Activated B cell treated with CpG ODN at 0.5 μM for 24 hours (primary cell): ENCODE measurements at regions not wholly inside any gene's neighbourhood (a gene's known extent, or its start where the extent isn't known, plus 50 kb on each side); places are given as distances from the start of the nearest gene placed in this dataset.

ENCODE experiments used
- ATAC-seq: fragments of 200-7000 bp; cut with Tn5 transposase; one replicate; pipeline ENCODE4 v1.10.0; 2021; ENCODE audit warnings: low read depth, mild to moderate bottlenecking, moderate library complexity
- CTCF ChIA-PET: fragments of 350-600 bp; sonication (Branson Sonifier 250); formaldehyde crosslinking; loops from one replicate; lab custom pipeline; 2021; ENCODE audit warnings: antibody characterized with exemption; lab: Charles Lee
- POLR2A ChIA-PET: fragments of 350-600 bp; sonication (Branson Sonifier 250); formaldehyde crosslinking; loops from one replicate; lab custom pipeline; 2021; ENCODE audit warnings: antibody characterized with exemption; lab: Charles Lee
- DNase-seq: peaks from one replicate; pipeline ENCODE4 v3.0.0; 2022
- H3K27ac Mint-ChIP-seq: one replicate; pipeline ENCODE4 v1.8.0; 2020; ENCODE audit warnings: mixed read lengths
- H3K27me3 Mint-ChIP-seq: one replicate; pipeline ENCODE4 v1.8.0; 2021; ENCODE audit warnings: mixed read lengths
- H3K36me3 Mint-ChIP-seq: one replicate; pipeline ENCODE4 v1.8.0; 2021; ENCODE audit warnings: low read depth, mixed read lengths
- H3K4me1 Mint-ChIP-seq: one replicate; pipeline ENCODE4 v1.8.0; 2021; ENCODE audit warnings: mixed read lengths
- H3K4me3 Mint-ChIP-seq: one replicate; pipeline ENCODE4 v1.8.0; 2020; ENCODE audit warnings: mild to moderate bottlenecking, mixed read lengths
- H3K9me3 Mint-ChIP-seq: one replicate; pipeline ENCODE4 v1.8.0; 2020; ENCODE audit warnings: mixed read lengths
- CTCF ChIP-seq: fragments of 200-600 bp; IDR thresholded peaks from one replicate; pipeline ENCODE4 v1.8.0; 2022; ENCODE audit warnings: antibody characterized with exemption, mild to moderate bottlenecking
- intact Hi-C: fragments of 100-400 bp; cut with micrococcal nuclease; formaldehyde crosslinking; loops from one replicate; pipeline ENCODE4 v1.15.1; 2024

GRCh38 chr6:125665295-125665814 lies 84.1 kb upstream of the HEY2 start:
- POLR2A ChIA-PET: no interaction called here
- Mint-ChIP-seq H3K9me3 (no peaks in the 10 kb centered on the region), H3K27me3 (peaks cover 6% of the 10 kb centered on the region), H3K27ac (no peak overlapping the region), H3K4me1 (no peaks in the 10 kb centered on the region), H3K36me3 (no peaks in the 10 kb centered on the region), H3K4me3 (no peak overlapping the region)
- CTCF ChIA-PET: no interaction called here
- TF ChIP-seq CTCF: no peak
- no peak for DNase-seq
- ATAC-seq: no peak
- intact Hi-C loops: no loop called here

- intact Hi-C loops: no loop called here
- Mint-ChIP-seq H3K4me1 (no peaks in the 10 kb centered on the region), H3K36me3 (no peaks in the 10 kb centered on the region), H3K27ac (no peak overlapping the region), H3K4me3 (no peak overlapping the region), H3K27me3 (peaks cover 7% of the 10 kb centered on the region), H3K9me3 (no peaks in the 10 kb centered on the region)
- no peak for TF ChIP-seq CTCF
- DNase-seq: no peak
- ChIA-PET CTCF (no interaction called here), POLR2A (no interaction called here)
- no peak for ATAC-seq
Measured at GRCh38 chr6:125667326-125667725, 82.1 kb upstream of the HEY2 start.

- no peak for DNase-seq
- peaks cover 7% of the 10 kb centered on the region for H3K27me3 Mint-ChIP-seq
- ChIA-PET CTCF (no interaction called here), POLR2A (no interaction called here)
- no peaks in the 10 kb centered on the region for H3K36me3 Mint-ChIP-seq
- no peak overlapping the region for H3K27ac Mint-ChIP-seq
- no peak overlapping the region for H3K4me3 Mint-ChIP-seq
- no peaks in the 10 kb centered on the region for H3K9me3 Mint-ChIP-seq
- ATAC-seq: no peak
- no peak for TF ChIP-seq CTCF
- intact Hi-C loops: no loop called here
- no peaks in the 10 kb centered on the region for H3K4me1 Mint-ChIP-seq
Measured at GRCh38 chr6:125668071-125668470, 81.4 kb upstream of the HEY2 start.

GRCh38 chr6:125670568-125670967 lies 78.9 kb upstream of the HEY2 start:
- Mint-ChIP-seq H3K4me1 (no peaks in the 10 kb centered on the region), H3K27ac (no peak overlapping the region), H3K27me3 (peaks cover 7% of the 10 kb centered on the region), H3K36me3 (no peaks in the 10 kb centered on the region), H3K4me3 (no peak overlapping the region), H3K9me3 (no peaks in the 10 kb centered on the region)
- intact Hi-C loops: no loop called here
- ChIA-PET CTCF (no interaction called here), POLR2A (no interaction called here)
- no peak for DNase-seq
- ATAC-seq: no peak
- no peak for TF ChIP-seq CTCF

- no peaks in the 10 kb centered on the region for H3K4me1 Mint-ChIP-seq
- intact Hi-C loops: no loop called here
- no peak for TF ChIP-seq CTCF
- H3K27me3 Mint-ChIP-seq: peaks cover 7% of the 10 kb centered on the region
- H3K4me3 Mint-ChIP-seq: no peak overlapping the region
- ChIA-PET POLR2A (no interaction called here), CTCF (no interaction called here)
- no peaks in the 10 kb centered on the region for H3K36me3 Mint-ChIP-seq
- H3K9me3 Mint-ChIP-seq: no peaks in the 10 kb centered on the region
- ATAC-seq (no peak), DNase-seq (no peak)
- no peak overlapping the region for H3K27ac Mint-ChIP-seq
Measured at GRCh38 chr6:125671323-125671722, 78.1 kb upstream of the HEY2 start.
